ENCODE measurements at regions not wholly inside any gene's neighbourhood (a gene's known extent, or its start where the extent isn't known, plus 50 kb on each side); places are given as distances from the start of the nearest gene placed in this dataset.

DNA sequence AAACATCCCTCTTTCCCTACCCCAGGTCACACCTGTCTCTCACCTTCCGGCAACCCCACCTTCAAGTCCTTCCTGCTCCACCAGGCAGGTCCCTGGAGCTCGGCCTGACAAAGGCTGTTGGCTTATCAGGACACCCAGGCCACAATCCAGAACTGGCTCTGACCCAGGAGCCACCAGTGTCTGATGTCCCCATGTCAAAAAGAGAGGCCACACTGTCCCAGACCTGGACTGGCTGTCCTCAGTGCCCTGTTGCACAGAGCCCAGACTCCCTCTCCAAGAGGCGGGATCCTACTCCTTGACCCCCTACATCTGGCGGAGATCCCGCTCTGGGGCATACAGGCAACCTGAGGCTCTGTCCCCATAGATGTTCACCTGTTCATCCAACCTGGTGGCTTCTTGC lies 116.0 kb downstream of the MN1 start:
- Histone ChIP-seq H3K18ac (ENCODE audit: insufficient read length, low read depth, low read length) (no peak overlapping the region), H2AFZ (ENCODE audit: low read length) (no peak overlapping the region), H3K9me3 (ENCODE audit: control insufficient read depth, low read depth, low read length) (no peaks in the 10 kb centered on the region), H3K27ac (ENCODE audit: insufficient read length, low read depth, low read length) (no peak overlapping the region), H4K91ac (ENCODE audit: insufficient read length, low read depth, low read length) (no peak overlapping the region), H3K9ac (ENCODE audit: extremely low read depth, insufficient read length, low read length) (no peak overlapping the region), H2BK5ac (ENCODE audit: insufficient read length, low read length) (no peak overlapping the region), H3K23ac (ENCODE audit: insufficient read length, low read depth, low read length) (no peak overlapping the region), H3K4me1 (ENCODE audit: insufficient read depth, low read length) (no peaks in the 10 kb centered on the region; the same call in 1 of the 2 replicates), H3K14ac (ENCODE audit: insufficient read depth, low read length) (no peak overlapping the region), H4K5ac (ENCODE audit: insufficient read length, low read depth, low read length) (no peak overlapping the region), H3K4me2 (ENCODE audit: insufficient read depth, insufficient read length, low read length) (no peak overlapping the region), H2BK120ac (ENCODE audit: low read depth, low read length, poor library complexity, severe bottlenecking) (no peak overlapping the region), H4K8ac (replicated peaks; ENCODE audit: insufficient read length, low read depth, low read length) (no peak overlapping the region), H2BK15ac (ENCODE audit: low read depth, low read length) (no peak overlapping the region), H2AK5ac (ENCODE audit: insufficient read length, low read length) (no peak overlapping the region), H3K23me2 (ENCODE audit: insufficient read length, low read depth, low read length, poor library complexity, severe bottlenecking) (no peaks in the 10 kb centered on the region), H3T11ph (ENCODE audit: low read length) (no peak overlapping the region), H3K79me1 (ENCODE audit: insufficient read depth, low read depth, low read length, poor library complexity, severe bottlenecking) (no peaks in the 10 kb centered on the region), H3K79me2 (ENCODE audit: insufficient read depth, low read length) (no peaks in the 10 kb centered on the region), H2BK12ac (ENCODE audit: insufficient read length, low read depth, low read length) (no peak overlapping the region), H2BK20ac (ENCODE audit: low read depth, low read length, poor library complexity, severe bottlenecking) (no peak overlapping the region), H4K20me1 (ENCODE audit: control insufficient read depth, insufficient read depth, insufficient read length) (peaks cover 3% of the 10 kb centered on the region), H3K27me3 (ENCODE audit: insufficient read depth, low read length) (no peaks in the 10 kb centered on the region), H3K56ac (ENCODE audit: insufficient read length, low read depth, low read length) (no peak overlapping the region), H3K4ac (ENCODE audit: low read depth, low read length) (no peak overlapping the region)
- Mint-ChIP-seq H3K27ac (no peak overlapping the region; a peak in 2 of 7 replicates), H3K27me3 (ENCODE audit: low read depth) (no peaks in the 10 kb centered on the region), H3K4me1 (peaks cover 20 to 22% of the 10 kb centered on the region in 2 experiments), H3K4me3 (no peak overlapping the region), H3K9me3 (no peaks in the 10 kb centered on the region), H3K36me3 (ENCODE audit: insufficient read depth in 1 of 3, low read depth in 3 of 3) (peaks cover 0 to 22% (median 13%) of the 10 kb centered on the region in 3 experiments; a peak in 6 of 7 replicates)
- no peak for DNase-seq
- TF ChIP-seq, protein P1, sequence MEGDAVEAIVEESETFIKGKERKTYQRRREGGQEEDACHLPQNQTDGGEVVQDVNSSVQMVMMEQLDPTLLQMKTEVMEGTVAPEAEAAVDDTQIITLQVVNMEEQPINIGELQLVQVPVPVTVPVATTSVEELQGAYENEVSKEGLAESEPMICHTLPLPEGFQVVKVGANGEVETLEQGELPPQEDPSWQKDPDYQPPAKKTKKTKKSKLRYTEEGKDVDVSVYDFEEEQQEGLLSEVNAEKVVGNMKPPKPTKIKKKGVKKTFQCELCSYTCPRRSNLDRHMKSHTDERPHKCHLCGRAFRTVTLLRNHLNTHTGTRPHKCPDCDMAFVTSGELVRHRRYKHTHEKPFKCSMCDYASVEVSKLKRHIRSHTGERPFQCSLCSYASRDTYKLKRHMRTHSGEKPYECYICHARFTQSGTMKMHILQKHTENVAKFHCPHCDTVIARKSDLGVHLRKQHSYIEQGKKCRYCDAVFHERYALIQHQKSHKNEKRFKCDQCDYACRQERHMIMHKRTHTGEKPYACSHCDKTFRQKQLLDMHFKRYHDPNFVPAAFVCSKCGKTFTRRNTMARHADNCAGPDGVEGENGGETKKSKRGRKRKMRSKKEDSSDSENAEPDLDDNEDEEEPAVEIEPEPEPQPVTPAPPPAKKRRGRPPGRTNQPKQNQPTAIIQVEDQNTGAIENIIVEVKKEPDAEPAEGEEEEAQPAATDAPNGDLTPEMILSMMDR (conservative IDR thresholded peaks at IDR 0.05) = no peak
- WGBS (ENCODE audit: extremely low coverage, insufficient read length, low lambda C conversion rate) = no CpG with 5 or more reads among the region's 5 CpGs
